Ascending aorta (tissue), 2 donors: ENCODE measurements at regions not wholly inside any gene's neighbourhood (a gene's known extent, or its start where the extent isn't known, plus 50 kb on each side); places are given as distances from the start of the nearest gene placed in this dataset.

ENCODE experiments used
- DNase-seq, 2 donors: peaks; one replicate each; pipeline ENCODE4 v3.0.0-alpha.2; 2019; ENCODE audit warnings: low spot score in 2 of 2
- H3K27ac ChIP-seq, 2 donors: fragments of 200-600 bp; sonication (generic); one replicate each; pipeline ENCODE4 v1.5.1; 2016 to 2017; ENCODE audit warnings: mild to moderate bottlenecking in 1 of 2
- H3K27me3 ChIP-seq: fragments of 200-600 bp; sonication (generic); one replicate; pipeline ENCODE4 v1.5.1; 2017
- H3K36me3 ChIP-seq, 2 donors: fragments of 200-600 bp; sonication (generic); one replicate each; pipeline ENCODE4 v1.5.1; 2016
- H3K4me1 ChIP-seq, 2 donors: fragments of 200-600 bp; sonication (generic); one replicate each; pipeline ENCODE4 v1.5.1; 2016 to 2017; ENCODE audit warnings: mild to moderate bottlenecking in 1 of 2
- H3K4me3 ChIP-seq, 2 donors: fragments of 200-600 bp; sonication (generic); one replicate each; pipeline ENCODE4 v1.5.1; 2016 to 2017; ENCODE audit warnings: mild to moderate bottlenecking in 1 of 2
- H3K9me3 ChIP-seq, 2 donors: fragments of 200-600 bp; sonication (generic); one replicate each; pipeline ENCODE4 v1.5.1; 2016
- intact Hi-C: fragments of 100-400 bp; cut with DNase I; formaldehyde crosslinking; loops from one replicate; pipeline ENCODE4 v1.15.1; 2023
- TF ChIP-seq, protein P1 (sequence below), 3 experiments: fragments of 200-600 bp in 2 of 3; fragments of 450-650 bp in 1 of 3; sonication (generic) in 2 of 3; IDR thresholded peaks; one replicate each; pipeline ENCODE4 v1.5.1; 2016 to 2019; ENCODE audit warnings: antibody characterized with exemption in 3 of 3, mild to moderate bottlenecking in 1 of 3, moderate library complexity in 1 of 3

DNA sequence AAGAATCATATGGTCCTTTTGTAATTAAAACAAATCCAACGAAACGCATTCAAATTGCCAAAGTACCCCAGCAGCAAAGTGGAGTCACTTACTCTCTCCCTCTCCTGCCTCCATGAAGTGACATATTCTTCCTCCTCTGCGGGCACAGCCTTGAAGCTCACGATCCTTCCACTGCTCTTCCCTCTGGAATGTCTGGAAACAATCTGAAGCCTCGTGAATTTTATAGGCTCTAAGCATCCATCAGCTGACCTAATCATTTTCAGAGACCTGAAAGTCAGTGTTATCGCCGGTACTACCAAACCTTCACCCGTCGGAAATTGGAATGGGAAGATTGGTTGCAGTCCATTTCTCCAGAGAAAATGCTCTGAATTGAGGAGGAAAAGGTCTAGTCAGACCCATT lies 134.5 kb upstream of the FOXF1 start:
- TF ChIP-seq, protein P1, sequence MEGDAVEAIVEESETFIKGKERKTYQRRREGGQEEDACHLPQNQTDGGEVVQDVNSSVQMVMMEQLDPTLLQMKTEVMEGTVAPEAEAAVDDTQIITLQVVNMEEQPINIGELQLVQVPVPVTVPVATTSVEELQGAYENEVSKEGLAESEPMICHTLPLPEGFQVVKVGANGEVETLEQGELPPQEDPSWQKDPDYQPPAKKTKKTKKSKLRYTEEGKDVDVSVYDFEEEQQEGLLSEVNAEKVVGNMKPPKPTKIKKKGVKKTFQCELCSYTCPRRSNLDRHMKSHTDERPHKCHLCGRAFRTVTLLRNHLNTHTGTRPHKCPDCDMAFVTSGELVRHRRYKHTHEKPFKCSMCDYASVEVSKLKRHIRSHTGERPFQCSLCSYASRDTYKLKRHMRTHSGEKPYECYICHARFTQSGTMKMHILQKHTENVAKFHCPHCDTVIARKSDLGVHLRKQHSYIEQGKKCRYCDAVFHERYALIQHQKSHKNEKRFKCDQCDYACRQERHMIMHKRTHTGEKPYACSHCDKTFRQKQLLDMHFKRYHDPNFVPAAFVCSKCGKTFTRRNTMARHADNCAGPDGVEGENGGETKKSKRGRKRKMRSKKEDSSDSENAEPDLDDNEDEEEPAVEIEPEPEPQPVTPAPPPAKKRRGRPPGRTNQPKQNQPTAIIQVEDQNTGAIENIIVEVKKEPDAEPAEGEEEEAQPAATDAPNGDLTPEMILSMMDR (IDR thresholded peaks at IDR 0.05): no peak
- Histone ChIP-seq H3K4me3 (no peak overlapping the region), H3K27me3 (no peaks in the 10 kb centered on the region), H3K9me3 (peaks cover 0 to 5% of the 10 kb centered on the region in 2 donors), H3K36me3 (no peaks in the 10 kb centered on the region), H3K27ac (no peak overlapping the region), H3K4me1 (no peaks in the 10 kb centered on the region)
- no peak for DNase-seq
- intact Hi-C loops: no loop called here

DNA sequence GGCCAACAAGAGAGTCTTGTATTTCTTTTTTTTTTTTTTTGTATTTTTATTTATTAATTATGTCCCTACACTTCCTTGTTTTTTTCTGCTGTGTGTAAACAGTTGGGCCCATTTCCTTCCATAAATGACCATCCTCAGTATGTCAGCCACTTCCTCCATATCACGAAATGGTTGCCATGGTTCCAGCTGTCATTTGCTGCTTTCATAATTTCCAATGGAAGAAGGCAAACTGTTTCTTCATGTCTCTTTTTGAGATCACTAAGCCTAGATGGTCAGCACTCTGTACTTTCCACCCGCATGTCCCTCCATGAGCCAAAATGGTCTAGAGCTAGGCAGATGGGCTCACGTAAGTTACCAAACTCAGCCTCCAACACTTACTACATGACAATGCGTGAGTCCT lies 133.5 kb upstream of the FOXF1 start:
- DNase-seq: no peak
- no peaks in the 10 kb centered on the region for H3K27me3 ChIP-seq
- TF ChIP-seq, protein P1 (IDR thresholded peaks at IDR 0.05): no peak
- no peaks in the 10 kb centered on the region for H3K4me1 ChIP-seq
- no peak overlapping the region for H3K4me3 ChIP-seq
- H3K27ac ChIP-seq: no peak overlapping the region
- H3K36me3 ChIP-seq: no peaks in the 10 kb centered on the region
- intact Hi-C loops: no loop called here
- H3K9me3 ChIP-seq: peaks cover 0 to 5% of the 10 kb centered on the region in 2 donors

- TF ChIP-seq, protein P1 (IDR thresholded peaks at IDR 0.05): no peak
- H3K4me3 ChIP-seq: no peak overlapping the region
- peaks cover 0 to 5% of the 10 kb centered on the region in 2 donors for H3K9me3 ChIP-seq
- no peaks in the 10 kb centered on the region for H3K36me3 ChIP-seq
- intact Hi-C loops: no loop called here
- no peak for DNase-seq
- H3K27ac ChIP-seq: no peak overlapping the region
- no peaks in the 10 kb centered on the region for H3K4me1 ChIP-seq
- H3K27me3 ChIP-seq: no peaks in the 10 kb centered on the region
These were observed 132.9 kb upstream of the FOXF1 start for GRCh38 chr16:86377251-86378022.

DNA sequence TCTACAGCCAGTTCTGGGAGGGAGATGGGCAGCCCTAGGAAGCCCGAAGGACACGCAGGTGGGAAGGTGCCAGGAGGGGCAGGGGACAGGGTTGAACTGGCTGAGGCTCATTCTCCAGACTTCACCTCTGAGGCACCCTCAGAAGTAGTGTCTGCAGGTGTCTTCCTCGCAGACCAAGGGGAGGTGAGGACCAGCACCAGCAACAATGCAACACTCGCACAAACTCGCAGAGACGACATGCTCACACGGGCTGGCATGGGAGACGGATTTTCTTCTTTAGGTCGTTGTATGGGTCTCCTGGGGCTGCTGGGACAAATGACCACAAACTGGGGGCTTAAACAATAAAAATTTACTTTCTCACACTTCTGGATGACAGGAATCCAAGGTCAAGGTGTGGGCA lies 132.2 kb upstream of the FOXF1 start:
- Histone ChIP-seq H3K36me3 (no peaks in the 10 kb centered on the region), H3K9me3 (peaks cover 0 to 5% of the 10 kb centered on the region in 2 donors), H3K4me3 (no peak overlapping the region), H3K4me1 (no peaks in the 10 kb centered on the region), H3K27ac (no peak overlapping the region), H3K27me3 (no peaks in the 10 kb centered on the region)
- intact Hi-C loops: no loop called here
- DNase-seq: no peak
- TF ChIP-seq, protein P1 (IDR thresholded peaks at IDR 0.05): no peak

DNA sequence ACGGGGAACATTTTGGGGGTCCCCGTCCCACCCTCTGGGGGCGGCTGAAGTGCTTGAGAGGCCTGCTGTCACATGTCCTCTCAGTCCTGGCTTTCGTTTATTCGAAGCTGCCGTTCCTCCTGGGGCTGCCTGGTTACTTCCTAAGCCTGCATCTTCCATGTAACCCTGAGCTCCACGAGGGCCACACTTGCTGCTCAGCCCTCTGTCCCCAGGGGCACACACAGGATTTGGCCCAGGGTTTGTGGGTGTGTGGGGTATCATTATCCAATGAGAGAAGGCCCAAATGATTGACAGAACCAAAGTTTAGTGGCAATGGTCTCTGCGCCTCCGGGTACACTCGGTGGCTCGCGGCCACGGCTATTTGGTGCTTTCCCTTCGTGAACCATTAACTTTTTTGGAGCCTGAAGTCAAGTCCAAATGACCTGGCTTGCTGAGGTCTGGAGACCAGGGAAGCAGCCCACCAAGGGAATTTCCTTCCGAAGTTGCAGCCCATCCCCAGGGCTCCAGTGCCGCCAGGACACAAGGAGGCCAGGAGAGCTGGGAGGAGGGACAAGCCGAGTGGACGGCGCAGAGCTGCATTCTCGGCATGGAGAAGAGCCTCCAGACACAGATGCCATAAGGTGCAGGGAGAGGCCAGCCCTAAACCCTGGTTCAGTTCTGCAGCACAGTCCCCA lies 131.4 kb upstream of the FOXF1 start:
- no peak overlapping the region for H3K27ac ChIP-seq
- H3K4me3 ChIP-seq: no peak overlapping the region
- H3K27me3 ChIP-seq: no peaks in the 10 kb centered on the region
- intact Hi-C loops: no loop called here
- no peak for DNase-seq
- TF ChIP-seq, protein P1 (IDR thresholded peaks at IDR 0.05): no peak
- no peaks in the 10 kb centered on the region for H3K36me3 ChIP-seq
- H3K4me1 ChIP-seq: no peaks in the 10 kb centered on the region
- peaks cover 0 to 5% of the 10 kb centered on the region in 2 donors for H3K9me3 ChIP-seq
